CD4-positive, alpha-beta T cell treated with Interleukin-1 beta for 1 hour (primary cell): ENCODE measurements at regions not wholly inside any gene's neighbourhood (a gene's known extent, or its start where the extent isn't known, plus 50 kb on each side); places are given as distances from the start of the nearest gene placed in this dataset.
"Not testable (repeated sequence)": the region's sequence is repeated elsewhere in the genome, so short reads cannot be mapped to it uniquely, and the experiment has no call there.

Experiments used
- DNase-seq, 2 donors: peaks; one replicate each; pipeline ENCODE4 v3.0.0-alpha.2; 2020 to 2022

DNA sequence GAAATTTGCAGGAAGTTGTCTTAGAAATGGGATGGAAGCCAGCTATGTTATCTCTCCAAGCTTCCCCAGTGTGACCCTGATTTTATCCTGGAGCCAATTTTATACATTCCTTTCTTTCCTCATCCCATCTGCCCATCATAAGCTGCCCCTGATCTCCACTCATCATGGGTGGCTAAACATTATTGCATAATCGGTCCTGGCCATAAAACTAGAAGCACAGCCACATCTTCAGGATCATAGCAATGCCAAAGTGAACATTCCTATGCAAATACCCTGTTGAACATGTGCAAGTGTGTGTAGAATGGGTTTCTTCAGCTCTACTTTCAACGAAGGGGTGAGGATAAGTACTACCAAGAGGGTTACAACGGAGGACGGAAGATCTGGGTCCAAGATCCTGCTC, 50.6 kb upstream of the COG2 start:
- no peak for DNase-seq

DNA sequence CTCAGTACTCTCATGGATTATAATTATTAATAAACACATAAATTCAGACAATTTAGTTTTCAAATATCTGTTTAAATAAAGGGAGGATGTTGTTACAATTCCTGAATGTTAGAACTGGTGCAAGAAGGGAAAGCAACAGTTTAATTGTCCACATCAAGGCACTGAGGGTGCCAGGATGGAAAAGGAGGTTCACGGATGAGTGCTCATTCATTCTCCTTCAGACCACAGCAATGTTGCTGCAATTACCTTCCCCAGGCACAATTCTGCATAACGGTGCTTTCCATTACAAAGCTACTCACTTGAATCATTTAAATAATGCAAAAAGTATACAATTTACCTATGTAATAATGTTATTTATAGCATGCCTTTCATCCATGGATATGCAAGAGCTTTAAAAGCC, 52.3 kb upstream of the COG2 start:
- DNase-seq, result no peak

DNA sequence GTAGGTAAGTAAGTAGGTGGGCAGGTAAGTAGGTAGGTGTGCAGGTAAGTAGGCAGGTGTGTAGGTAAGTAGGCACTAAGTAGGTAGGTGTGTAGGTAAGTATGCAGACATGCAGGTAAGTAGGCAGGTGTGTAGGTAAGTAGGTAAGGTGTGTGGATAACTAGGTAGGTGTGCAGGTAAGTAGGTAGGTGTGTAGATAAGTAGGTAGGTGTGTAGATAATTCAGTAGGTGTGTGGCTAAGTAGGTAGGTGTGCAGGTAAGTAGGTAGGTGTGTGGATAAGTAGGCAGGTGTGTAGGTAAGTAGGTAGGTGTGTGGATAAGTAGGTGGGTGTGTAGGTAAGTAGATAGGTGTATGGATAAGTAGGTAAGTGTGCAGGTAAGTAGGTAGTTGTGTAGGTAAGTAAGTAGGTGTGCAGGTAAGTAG, 53.9 kb upstream of the COG2 start:
- DNase-seq, result no peak

DNA sequence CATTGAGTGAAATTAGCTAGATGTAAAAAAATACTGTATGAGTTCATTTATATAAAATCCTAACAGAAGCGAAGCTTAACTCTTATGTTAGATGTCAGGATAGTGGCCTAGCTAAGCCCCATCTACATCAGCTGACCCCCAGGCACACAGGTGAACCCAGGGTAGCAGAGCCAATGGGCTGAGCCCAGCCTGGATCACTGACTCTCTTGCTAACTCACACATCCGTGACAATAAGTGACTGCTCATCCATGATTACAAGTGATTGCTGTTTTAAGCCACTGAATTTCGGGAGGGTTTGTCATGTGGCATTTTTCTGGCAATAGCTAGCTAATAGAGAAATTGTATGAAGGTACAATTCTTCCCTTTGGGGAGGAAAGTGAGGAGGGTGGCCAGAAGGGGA, 55.2 kb upstream of the COG2 start:
- DNase-seq, result no peak

DNA sequence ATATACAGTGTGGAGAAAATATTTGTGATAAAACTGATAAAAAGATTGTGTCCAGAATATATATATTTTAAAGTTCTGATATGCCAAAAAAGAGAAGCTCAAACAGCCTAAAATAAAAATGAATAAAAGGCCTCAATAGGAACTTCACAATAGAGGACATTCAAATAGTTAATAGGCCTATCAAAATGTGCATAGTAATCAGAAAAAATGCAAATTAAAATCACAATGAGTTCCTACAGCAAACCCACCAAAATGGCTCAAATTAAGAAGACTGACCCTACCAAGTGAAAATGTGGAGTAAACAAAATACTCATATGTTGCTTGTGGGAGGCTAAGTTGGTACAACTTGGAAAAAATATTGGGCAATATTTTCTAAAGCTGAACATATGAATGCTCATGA, 57.6 kb upstream of the COG2 start:
- no peak for DNase-seq

DNA sequence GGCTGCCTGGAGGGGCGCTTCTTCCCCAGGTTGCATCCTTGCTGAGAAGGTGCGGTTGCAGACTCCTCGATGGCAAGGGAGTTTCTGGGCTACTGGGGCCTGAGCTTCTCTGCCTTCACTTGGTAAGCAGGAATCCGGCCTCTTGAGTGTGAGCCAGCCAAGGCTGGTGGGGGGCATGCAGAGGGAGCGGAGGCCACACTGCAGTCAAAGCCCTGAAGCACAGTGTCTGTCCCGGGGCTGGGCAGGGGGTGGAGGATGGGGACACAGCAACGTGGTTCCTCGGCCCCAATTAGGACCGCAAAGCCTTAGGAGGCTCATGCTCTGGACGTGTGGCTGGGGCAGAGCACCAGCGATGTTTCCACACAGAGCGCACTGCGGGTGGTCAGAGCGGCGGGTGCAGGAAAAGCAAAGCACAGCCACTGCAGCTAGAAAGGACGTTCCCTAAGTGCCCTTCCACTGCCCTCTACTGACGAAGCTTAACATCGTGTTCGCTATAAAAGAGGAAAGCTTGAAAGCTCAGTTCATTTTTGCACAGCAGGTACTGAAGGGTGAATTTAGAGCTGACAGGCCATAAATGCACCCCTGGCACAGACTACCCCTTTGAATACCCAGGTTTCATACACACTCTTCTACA, 60.7 kb upstream of the COG2 start:
- DNase-seq, result no peak

DNA sequence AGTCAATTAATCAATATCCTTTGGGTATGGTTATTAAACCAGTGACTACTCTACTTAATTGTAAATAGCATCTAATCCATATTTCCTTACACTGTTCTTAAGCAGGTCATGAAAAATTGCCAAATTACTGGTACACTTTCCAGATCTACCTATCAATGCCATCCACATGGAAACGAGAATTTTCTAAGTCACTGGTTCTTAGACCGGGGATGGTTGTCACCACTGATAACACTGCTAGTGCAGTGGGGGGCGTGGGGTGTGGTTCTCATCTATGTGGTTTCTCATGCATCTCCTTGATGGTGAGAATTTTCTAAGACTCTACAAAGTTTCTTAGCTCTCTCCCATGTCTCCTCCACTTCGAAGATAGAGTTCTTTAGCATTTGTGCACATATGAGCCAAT, 63.7 kb upstream of the COG2 start:
- DNase-seq, result no peak

DNA sequence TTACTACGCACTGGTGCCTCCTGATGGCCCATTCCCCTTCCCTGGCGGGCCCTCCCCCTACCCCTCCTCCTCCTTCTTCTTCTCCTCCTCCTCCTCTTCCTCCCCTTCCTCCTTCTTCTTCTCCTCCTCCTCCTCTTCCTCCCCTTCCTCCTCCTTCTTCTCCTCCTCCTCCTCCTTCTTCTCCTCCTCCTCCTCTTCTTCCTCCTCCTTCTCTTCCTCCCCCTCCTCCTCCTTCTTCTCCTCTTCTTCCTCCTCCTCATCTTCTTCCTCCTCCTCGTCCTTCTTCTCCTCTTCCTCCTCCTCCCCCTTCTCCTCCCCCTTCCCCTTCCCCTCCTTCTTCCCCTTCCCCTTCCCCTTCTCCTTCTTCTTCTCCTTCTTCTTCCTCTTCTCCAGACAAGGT, 64.7 kb upstream of the COG2 start:
- no peak for DNase-seq

DNA sequence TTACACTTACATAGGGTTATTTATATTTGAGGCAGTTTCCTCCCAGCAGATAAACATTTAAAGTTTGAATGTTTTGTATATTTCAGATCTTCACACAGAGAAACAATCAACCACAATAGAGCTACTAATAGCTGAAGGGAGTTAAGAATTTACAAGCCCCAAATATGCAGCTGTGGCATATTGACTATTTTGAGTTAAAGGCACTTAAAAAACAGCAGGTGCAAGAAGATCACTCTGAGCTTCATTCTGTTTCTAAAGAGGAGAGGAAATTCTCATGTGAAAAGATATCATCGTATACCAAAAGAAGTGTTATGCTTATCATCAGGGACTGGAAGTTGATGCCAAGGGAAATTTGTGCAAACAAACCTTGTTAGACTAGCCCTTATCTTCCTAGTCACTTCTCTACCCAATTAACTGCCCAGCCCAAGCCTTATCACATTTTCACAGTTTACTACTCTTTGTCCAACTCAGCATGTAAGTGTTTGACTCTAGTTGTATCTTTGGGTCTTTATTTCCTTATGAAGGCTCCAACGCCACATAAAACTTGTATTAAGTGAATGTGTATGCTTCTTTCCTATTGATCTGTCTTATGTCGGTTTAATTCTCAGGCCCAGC, 66.3 kb upstream of the COG2 start:
- no peak for DNase-seq

DNA sequence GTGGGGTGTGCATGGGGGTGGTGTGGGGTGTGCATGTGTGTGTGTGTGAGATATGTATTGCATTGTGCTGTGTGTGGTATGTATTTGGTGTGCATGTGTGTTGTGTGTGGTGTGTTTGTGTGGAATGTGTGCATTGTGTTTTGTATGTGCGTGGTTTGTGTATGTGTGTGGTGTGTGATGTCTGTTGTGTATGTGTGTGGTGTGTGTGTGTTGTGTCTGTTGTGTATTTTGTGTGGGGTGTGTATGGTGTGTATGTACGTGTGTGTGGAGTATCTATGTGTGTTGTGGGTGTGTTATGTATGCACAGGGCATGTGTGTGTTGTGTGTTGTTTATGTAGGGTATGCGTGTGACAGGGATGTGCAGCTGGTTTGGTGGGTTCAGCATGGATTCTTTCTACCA, 67.8 kb upstream of the COG2 start:
- DNase-seq, result no peak

DNA sequence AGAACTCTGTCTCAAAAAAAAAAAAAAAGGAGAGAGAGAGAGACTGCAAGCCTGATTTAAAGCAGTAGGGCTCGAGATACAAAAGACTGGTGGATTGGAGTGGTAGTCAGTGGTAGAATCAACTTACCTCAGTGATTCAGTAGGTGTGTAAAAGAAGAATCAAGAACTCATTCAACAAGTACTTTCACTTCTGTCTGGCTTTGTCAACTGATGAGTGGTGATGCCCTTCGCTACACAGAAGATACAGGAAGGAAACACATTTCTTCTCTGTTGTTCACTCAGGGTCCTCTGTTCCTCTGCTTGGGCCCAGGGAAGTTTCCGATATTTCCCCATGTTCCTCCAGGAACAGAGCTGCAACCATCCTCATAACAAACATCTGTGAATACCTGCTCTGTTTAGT, 68.6 kb upstream of the COG2 start:
- no peak for DNase-seq

DNA sequence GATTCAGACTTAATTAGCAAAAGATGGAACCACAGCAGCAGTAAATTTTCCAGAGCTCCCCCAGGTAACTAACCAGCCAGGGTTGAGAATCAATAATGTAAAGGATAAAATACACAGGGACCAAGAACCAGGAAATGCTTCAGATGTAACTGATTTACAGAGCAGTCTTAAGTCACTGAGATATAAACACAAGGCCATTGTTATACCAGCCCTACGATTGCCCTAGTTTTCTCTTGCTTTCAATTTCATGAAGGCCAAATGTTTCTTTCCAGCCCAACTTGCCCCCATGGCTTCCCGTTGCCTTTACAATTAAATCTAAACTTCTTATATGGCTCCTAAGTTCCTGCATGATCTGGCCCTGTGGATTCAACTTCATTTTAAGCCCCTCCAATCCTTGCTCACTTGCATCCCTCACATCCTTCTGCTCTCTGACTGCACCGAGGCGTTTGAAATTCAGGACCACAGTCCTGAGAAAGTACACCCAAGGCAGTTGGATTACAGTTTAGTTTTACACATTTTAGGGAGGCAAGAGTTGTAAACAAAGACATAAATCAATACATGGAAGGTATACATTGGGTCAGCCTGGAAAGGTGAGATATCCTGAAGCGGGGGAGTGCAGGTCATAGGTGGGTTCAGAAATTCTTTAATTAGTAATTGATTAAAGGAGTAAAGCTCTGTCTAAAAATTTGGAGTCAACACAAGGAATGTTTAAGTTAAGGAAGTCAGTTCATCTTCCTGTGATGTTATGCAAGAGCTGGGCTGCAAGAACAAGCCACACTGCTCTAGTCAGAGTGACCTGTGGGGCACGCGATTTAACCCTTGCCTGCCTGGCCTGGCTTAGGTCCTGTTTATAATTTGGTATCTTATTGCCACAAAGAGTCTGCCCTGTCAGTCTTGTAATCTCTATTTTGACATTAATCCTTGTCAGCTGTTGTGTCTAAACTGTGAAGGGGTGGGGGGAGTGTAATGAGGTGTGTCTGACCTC, 69.9 kb upstream of the COG2 start:
- DNase-seq, result no peak

DNA sequence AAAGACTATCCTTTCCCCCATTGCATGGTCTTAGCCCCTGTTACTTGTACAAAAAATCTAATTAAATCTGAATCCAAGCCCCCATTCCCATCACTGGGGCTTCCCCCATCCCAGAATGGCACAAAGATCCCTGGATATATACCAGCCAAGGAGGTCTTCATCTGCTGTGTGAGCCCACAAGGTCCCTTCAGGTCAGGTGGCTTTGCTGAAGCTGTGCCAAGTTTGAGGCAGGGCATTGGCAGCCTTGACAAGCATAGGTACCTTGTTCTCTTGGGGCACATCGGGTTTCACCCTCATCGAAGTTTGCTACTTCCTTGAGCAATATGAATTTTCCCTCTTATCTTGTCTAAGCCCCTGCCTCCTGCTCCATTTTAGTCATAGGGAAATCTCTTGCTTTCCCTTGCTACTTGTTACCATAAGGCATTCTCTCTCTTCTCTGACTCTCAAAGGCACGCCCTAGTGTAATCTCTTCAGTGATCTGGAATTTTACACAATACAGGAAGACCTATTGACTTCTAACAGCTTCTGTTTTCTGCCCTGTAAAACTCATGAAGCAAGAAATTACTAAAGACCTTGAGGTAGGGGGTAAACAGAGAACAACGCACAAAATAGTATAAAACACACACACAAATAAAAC, 71.4 kb upstream of the COG2 start:
- no peak for DNase-seq

DNA sequence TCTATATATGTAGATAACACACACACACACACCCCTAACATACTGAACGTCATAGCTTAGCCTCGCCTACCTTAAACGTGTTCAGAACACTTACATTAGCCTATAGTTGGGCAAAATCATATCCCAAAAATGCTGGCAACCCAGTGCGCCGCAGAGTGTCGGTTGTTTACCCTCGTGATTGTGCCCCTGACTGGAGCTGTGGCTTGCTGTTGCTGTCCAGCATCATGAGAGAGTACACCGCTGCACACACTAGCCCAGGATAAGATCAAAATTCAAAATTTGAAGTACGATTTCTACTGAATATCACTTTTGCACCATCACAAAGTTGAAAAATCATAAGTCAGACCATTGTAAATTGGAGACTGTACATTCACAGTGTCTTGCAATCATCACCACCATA, 73.1 kb upstream of the COG2 start:
- DNase-seq, result no peak

DNA sequence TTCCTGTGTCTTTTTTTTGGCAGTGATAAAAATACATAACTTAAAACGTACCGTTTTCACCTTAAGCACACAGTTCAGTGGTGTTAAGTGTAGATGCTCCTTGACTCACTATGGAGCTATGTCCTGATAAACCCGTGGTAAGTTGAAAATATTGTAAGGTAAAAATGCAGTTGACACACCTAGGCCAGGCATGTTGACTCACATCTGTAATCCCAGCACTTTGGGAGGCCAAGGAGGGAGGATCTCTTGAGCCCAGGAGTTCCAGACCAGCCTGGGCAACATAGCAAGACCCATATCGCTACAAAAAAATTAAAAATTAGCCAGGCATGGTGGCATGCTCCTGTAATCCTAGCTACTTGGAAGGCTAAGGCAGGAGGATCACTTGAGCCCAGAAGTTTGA, 73.6 kb upstream of the COG2 start:
- DNase-seq, result no peak

DNA sequence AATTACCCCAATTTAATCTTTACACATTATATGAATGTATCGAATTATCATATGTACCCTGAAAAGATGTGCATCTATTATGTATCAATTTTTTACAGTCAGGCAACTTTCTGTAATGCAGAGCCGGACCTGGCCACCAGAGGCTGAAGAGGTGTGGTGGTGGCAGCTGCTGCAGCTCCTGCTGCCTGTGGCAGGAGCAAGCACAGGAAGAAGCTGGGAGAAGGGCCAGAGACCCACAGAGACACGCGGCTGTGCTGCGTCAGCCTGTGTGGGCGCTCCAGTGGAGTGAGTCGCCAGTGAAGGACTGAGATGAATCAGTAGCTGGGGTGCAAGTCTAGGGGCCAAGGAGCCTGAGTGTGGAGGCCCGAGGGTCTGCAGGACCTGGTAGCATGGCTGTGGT, 74.3 kb upstream of the COG2 start:
- no peak for DNase-seq

DNA sequence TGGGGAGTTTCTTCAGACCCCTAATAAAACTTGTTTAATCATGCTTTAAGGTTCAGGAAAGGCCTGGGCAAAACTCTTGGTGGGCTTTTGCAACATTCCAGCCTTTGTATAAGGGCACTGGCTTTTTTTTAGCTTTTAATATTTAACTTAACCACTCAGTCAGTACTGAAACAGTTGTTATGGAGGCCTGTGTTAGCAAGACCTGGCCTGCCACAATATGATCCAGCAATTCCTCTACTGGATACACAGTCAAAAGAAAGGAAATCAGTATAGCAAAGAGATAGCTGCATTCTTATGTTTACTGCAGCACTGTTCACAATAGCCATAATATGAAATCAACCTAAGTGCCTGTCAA, 75.1 kb upstream of the COG2 start:
- no peak for DNase-seq

DNA sequence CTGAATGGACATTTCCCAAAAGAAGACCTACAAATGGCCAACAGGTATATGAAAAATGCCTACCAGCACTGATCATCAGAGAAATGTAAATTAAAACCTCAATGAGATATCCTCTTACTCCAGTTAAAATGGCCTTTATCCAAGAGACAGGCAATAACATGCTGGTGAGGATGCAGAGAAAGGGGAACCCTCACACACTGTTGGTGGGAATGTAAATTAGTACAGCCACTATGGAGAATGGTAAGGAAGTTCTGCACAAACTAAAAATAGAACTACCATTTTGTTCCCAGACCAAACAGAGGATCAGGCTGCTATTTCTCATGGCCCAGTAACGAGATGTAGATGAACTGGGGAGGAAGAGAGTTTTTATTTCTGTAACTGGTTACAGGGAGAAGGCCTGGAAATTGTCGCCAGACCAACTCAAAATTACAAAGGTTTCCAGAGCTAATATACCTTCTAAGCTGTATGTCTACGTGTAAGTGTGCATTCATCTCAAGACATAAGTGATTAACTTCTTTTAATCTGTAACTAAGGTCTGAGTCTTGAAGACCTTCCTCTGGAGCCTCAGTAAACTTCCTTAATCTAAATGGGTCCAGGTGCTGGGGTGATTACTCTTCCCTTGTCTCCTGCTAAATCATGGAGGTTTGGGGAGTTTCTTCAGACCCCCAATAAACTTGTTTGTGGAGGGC, 75.6 kb upstream of the COG2 start:
- not testable (repeated sequence) for DNase-seq

DNA sequence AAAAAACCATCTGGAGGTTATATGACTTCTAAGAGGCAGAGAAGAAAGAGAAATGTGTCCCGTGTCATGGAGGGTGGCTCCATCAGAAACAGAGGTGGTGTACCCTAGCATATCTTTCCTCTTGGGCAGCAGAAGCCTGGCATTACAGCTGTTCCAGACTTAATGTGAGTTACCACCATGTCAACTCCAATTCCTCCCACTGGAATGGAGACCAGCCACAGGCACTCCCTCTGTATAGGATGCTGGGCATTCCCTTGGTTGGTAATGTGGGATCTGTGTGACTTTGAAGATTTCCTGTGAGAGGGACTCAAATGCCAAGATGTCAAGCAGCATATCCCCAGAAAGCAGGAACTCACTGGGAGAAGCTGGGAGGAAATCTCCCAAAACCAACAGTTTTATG, 77.1 kb upstream of the COG2 start:
- DNase-seq, result no peak

DNA sequence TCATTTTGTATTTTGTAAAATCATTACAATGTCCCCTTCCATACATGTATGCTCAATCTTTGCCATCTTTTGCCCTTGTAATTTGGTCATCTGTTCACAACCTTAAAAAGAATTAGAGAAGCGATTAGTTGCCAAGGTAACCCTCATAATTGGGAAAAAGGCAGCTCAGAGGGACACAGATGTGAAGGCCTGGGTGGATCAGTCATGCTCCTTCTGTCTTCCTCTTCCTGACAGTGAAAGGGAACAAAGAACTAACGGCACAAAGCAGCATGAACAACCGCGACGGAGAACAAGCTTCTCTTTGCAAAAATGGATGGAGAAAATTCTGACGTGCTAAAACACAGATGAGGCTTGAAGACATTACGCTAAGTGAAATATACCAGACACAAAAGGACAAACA, 78.7 kb upstream of the COG2 start:
- no peak for DNase-seq

DNA sequence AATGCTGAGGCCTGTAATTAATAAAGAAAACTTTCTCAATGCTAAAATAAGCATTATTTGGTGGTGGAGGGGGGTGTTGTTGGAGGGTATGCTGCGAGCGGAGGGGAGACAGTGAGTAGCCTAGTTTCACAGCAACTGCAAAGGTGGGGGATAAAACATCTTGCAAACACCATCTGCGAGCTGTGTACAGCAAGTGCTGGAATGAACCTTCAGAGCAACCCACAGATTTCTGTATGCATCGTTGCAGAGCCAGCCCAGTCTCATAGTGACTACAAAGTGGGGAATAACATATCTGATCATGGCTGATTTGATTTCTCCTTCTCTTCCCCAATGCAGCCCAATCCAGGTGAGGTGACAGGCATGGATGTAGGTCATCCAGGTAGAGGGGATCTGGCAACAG, 80.7 kb upstream of the COG2 start:
- no peak for DNase-seq

DNA sequence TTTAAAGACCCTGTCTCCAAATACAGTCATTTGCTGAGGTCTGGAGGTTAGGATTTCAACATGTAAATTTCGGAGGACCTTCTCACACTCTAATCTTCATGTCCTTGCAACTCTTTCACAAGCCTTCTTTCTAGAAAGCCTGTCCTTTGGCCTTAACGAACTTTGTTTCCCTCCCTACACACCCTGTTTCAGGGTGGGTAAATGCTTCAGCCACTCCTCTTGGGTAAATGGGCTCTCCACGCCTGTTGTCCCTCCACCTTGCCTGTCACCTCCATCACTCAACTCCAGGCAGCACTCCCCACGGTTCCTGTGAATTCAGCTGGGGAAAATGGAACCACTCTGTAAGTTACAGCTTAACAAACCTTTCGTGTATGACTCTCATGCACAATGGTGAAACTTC, 84.0 kb upstream of the COG2 start:
- no peak for DNase-seq

DNA sequence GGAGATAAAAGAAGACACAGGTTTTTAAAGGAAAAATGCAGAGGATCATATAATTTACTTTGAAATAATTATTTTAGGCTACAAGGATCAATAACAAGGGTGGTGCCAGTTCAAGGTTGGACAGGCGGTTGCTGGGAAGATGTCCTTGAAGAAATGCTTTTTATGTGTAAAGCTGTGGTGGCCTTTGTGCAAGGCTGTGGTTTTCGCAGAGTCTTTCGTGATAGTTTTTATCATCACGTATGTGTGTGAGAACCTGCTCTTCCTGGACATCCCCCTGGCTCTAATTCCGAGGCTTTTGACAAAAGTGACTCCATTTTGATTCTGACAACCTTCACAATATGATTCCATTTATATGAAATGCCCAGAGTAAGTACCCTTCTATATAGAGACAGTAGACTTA, 85.8 kb upstream of the COG2 start:
- no peak for DNase-seq
